NCI-H82 treated with DMSO at 0.1 percent for 48 hours (cell line): ENCODE measurements at regions not wholly inside any gene's neighbourhood (a gene's known extent, or its start where the extent isn't known, plus 50 kb on each side); places are given as distances from the start of the nearest gene placed in this dataset.
"Not testable (repeated sequence)": the region's sequence is repeated elsewhere in the genome, so short reads cannot be mapped to it uniquely, and the experiment has no call there.

Experiments
- DNase-seq: peaks from one replicate; lab custom pipeline; 2025; ENCODE audit not compliant: unreplicated experiment; lab: John Stamatoyannopoulos, UW

- DNase-seq, result no peak
These were observed 758.0 kb downstream of the FRK start for GRCh38 chr6:115302731-115303130.

GRCh38 chr6:115287467-115287866 is 773.2 kb downstream of the FRK start:
- DNase-seq, result no peak

- no peak for DNase-seq
These were observed 783.7 kb downstream of the FRK start for GRCh38 chr6:115276881-115277565.

- DNase-seq, result no peak
These were observed 788.4 kb downstream of the FRK start for GRCh38 chr6:115272311-115272710.

GRCh38 chr6:115271434-115271833 is 789.3 kb downstream of the FRK start:
- DNase-seq, result no peak

GRCh38 chr6:115270953-115271352 is 789.7 kb downstream of the FRK start:
- DNase-seq, result no peak

- no peak for DNase-seq
These were observed 819.3 kb downstream of the FRK start for GRCh38 chr6:115241373-115241772.

- DNase-seq, result no peak
These were observed 839.5 kb downstream of the FRK start for GRCh38 chr6:115221198-115221597.

- DNase-seq, result no peak
These were observed 840.0 kb downstream of the FRK start for GRCh38 chr6:115220551-115221159.

GRCh38 chr6:115219645-115220044 is 841.0 kb downstream of the FRK start:
- no peak for DNase-seq

GRCh38 chr6:115216835-115217234 is 843.9 kb downstream of the FRK start:
- no peak for DNase-seq

GRCh38 chr6:115214283-115214682 is 846.4 kb downstream of the FRK start:
- DNase-seq, result no peak

- no peak for DNase-seq
These were observed 857.3 kb downstream of the FRK start for GRCh38 chr6:115203381-115203780.

GRCh38 chr6:115194981-115195638 is 852.3 kb upstream of the HS3ST5 start:
- no peak for DNase-seq

GRCh38 chr6:115191989-115192388 is 849.2 kb upstream of the HS3ST5 start:
- DNase-seq, result no peak

- DNase-seq, result no peak
These were observed 847.7 kb upstream of the HS3ST5 start for GRCh38 chr6:115190534-115190933.

GRCh38 chr6:115175456-115175855 is 832.6 kb upstream of the HS3ST5 start:
- not testable (repeated sequence) for DNase-seq

- not testable (repeated sequence) for DNase-seq
These were observed 823.1 kb upstream of the HS3ST5 start for GRCh38 chr6:115165912-115166311.

- no peak for DNase-seq
These were observed 816.9 kb upstream of the HS3ST5 start for GRCh38 chr6:115159733-115160132.

- DNase-seq, result no peak
These were observed 795.1 kb upstream of the HS3ST5 start for GRCh38 chr6:115137910-115138309.

- DNase-seq, result no peak
These were observed 791.0 kb upstream of the HS3ST5 start for GRCh38 chr6:115133790-115134189.

GRCh38 chr6:115131709-115132490 is 789.1 kb upstream of the HS3ST5 start:
- no peak for DNase-seq
